ENCODE measurements at regions not wholly inside any gene's neighbourhood (a gene's known extent, or its start where the extent isn't known, plus 50 kb on each side); places are given as distances from the start of the nearest gene placed in this dataset.

GRCh38 chr6:79788756-79789155 lies 157.6 kb downstream of the SH3BGRL2 start:
- Mint-ChIP-seq H3K4me1 (no peaks in the 10 kb centered on the region), H3K27me3 (ENCODE audit: low read depth) (no peaks in the 10 kb centered on the region), H3K4me3 (no peak overlapping the region), H3K9me3 (no peaks in the 10 kb centered on the region), H3K36me3 (ENCODE audit: insufficient read depth in 1 of 3, low read depth in 3 of 3) (no peaks in the 10 kb centered on the region), H3K27ac (no peak overlapping the region)
- Histone ChIP-seq H3K4me2 (ENCODE audit: insufficient read depth, insufficient read length, low read length) (no peak overlapping the region), H3K23ac (ENCODE audit: insufficient read length, low read depth, low read length) (no peak overlapping the region), H3K18ac (ENCODE audit: insufficient read length, low read depth, low read length) (no peak overlapping the region), H2AK5ac (ENCODE audit: insufficient read length, low read length) (no peak overlapping the region), H3K79me1 (ENCODE audit: insufficient read depth, low read depth, low read length, poor library complexity, severe bottlenecking) (no peaks in the 10 kb centered on the region), H3T11ph (ENCODE audit: low read length) (no peak overlapping the region), H2BK20ac (ENCODE audit: low read depth, low read length, poor library complexity, severe bottlenecking) (no peak overlapping the region), H3K23me2 (ENCODE audit: insufficient read length, low read depth, low read length, poor library complexity, severe bottlenecking) (no peaks in the 10 kb centered on the region), H2BK120ac (ENCODE audit: low read depth, low read length, poor library complexity, severe bottlenecking) (no peak overlapping the region), H4K20me1 (ENCODE audit: control insufficient read depth, insufficient read depth, insufficient read length) (no peaks in the 10 kb centered on the region), H4K8ac (replicated peaks; ENCODE audit: insufficient read length, low read depth, low read length) (no peak overlapping the region), H3K27ac (ENCODE audit: insufficient read length, low read depth, low read length) (no peak overlapping the region), H3K4ac (ENCODE audit: low read depth, low read length) (no peak overlapping the region), H2BK5ac (ENCODE audit: insufficient read length, low read length) (no peak overlapping the region), H3K9ac (ENCODE audit: extremely low read depth, insufficient read length, low read length) (no peak overlapping the region), H2BK12ac (ENCODE audit: insufficient read length, low read depth, low read length) (no peak overlapping the region), H3K4me1 (ENCODE audit: insufficient read depth, low read length) (no peaks in the 10 kb centered on the region), H3K9me3 (ENCODE audit: control insufficient read depth, low read depth, low read length) (no peaks in the 10 kb centered on the region), H3K14ac (ENCODE audit: insufficient read depth, low read length) (no peak overlapping the region), H2BK15ac (ENCODE audit: low read depth, low read length) (no peak overlapping the region), H2AFZ (ENCODE audit: low read length) (no peak overlapping the region), H3K27me3 (ENCODE audit: insufficient read depth, low read length) (no peaks in the 10 kb centered on the region), H4K5ac (ENCODE audit: insufficient read length, low read depth, low read length) (no peak overlapping the region), H4K91ac (ENCODE audit: insufficient read length, low read depth, low read length) (no peak overlapping the region), H3K56ac (ENCODE audit: insufficient read length, low read depth, low read length) (no peak overlapping the region), H3K79me2 (ENCODE audit: insufficient read depth, low read length) (no peaks in the 10 kb centered on the region)
- no peak for DNase-seq
- no peak for TF ChIP-seq CTCF (conservative IDR thresholded peaks at IDR 0.05)
- WGBS (ENCODE audit: extremely low coverage, insufficient read length, low lambda C conversion rate), result no CpG with 5 or more reads among the region's 1 CpG

All from H9 (cell line).